Activated CD8-positive, alpha-beta T cell treated with anti-CD3 and anti-CD28 coated beads, Interleukin-2, amount 10 ng/mL, durations not matched to agents 7 days and 5 days (primary cell): ENCODE measurements at regions not wholly inside any gene's neighbourhood (a gene's known extent, or its start where the extent isn't known, plus 50 kb on each side); places are given as distances from the start of the nearest gene placed in this dataset.

Experiments
- ATAC-seq: fragments of 150-1000 bp; cut with Tn5 transposase; one replicate; pipeline ENCODE4 v1.10.0; 2021; ENCODE audit warnings: moderate library complexity
- CTCF ChIA-PET: fragments of 350-600 bp; sonication (Branson Sonifier 250); formaldehyde crosslinking; loops from one replicate; lab custom pipeline; 2021; ENCODE audit warnings: antibody characterized with exemption; lab: Charles Lee
- POLR2A ChIA-PET: fragments of 350-600 bp; sonication (Branson Sonifier 250); formaldehyde crosslinking; loops from one replicate; lab custom pipeline; 2021; ENCODE audit warnings: antibody characterized with exemption; lab: Charles Lee
- DNase-seq: peaks from one replicate; pipeline ENCODE4 v3.0.0-alpha.2; 2020
- H3K27ac Mint-ChIP-seq: one replicate; pipeline ENCODE4 v1.8.0; 2021; ENCODE audit warnings: mild to moderate bottlenecking, mixed read lengths
- H3K27me3 Mint-ChIP-seq: one replicate; pipeline ENCODE4 v1.8.0; 2021; ENCODE audit warnings: low read depth, mixed read lengths
- H3K36me3 Mint-ChIP-seq: one replicate; pipeline ENCODE4 v1.8.0; 2021; ENCODE audit warnings: low read depth, mixed read lengths
- H3K4me1 Mint-ChIP-seq: one replicate; pipeline ENCODE4 v1.8.0; 2021; ENCODE audit warnings: low read depth, mixed read lengths
- H3K4me3 Mint-ChIP-seq: one replicate; pipeline ENCODE4 v1.8.0; 2021; ENCODE audit warnings: mild to moderate bottlenecking, mixed read lengths
- H3K9me3 Mint-ChIP-seq: one replicate; pipeline ENCODE4 v1.8.0; 2022; ENCODE audit warnings: mixed read lengths; ENCODE audit not compliant: insufficient read depth

DNA sequence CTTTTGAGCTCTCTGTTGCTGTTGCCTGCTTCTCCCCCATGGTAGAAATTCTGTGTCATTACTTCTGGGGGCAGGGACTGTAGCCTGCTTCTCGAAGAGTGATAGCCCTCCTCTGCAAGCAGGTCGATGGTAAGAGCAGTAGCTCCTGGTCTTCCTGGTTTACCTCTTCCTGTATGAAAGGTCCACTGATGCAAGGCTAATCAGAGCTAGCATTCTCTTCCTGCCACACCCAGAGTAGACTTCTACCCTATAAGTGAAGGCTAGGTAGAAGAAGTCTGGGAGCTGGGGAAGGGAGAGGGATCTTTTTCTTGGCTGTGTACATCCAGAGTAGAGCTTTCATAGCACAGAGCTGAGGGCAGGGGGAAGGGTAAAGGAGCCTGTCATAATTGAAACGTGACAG is 357.0 kb downstream of the SQOR start:
- POLR2A ChIA-PET: no interaction called here
- Mint-ChIP-seq H3K9me3 (peaks cover 4% of the 10 kb centered on the region), H3K4me1 (no peaks in the 10 kb centered on the region), H3K36me3 (no peaks in the 10 kb centered on the region), H3K4me3 (no peak overlapping the region), H3K27ac (no peak overlapping the region), H3K27me3 (no peaks in the 10 kb centered on the region)
- no peak for ATAC-seq
- no peak for DNase-seq
- CTCF ChIA-PET: no interaction called here

DNA sequence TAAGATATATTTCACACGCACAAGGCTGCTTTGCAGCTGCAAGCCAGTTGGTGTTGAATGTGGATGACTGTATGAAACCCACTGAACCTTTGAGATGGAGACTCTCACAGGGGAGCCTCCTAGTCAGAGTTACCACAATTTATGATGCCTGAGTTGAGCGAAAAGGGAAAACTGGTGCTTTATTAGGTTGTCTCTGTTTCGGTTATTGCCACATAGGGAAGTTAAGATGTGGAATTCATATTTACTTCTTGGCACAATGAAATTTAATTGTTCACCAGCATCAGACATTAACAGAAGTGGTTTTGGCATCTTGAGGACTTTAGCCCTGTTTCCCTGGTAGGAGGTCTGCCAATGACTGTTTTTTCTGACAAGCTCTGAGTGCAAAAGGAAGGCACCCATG is 358.2 kb downstream of the SQOR start:
- ChIA-PET POLR2A (no interaction called here), CTCF (no interaction called here)
- DNase-seq (no peak), ATAC-seq (no peak)
- Mint-ChIP-seq H3K4me3 (no peak overlapping the region), H3K27me3 (no peaks in the 10 kb centered on the region), H3K4me1 (no peaks in the 10 kb centered on the region), H3K9me3 (peaks cover 4% of the 10 kb centered on the region), H3K36me3 (no peaks in the 10 kb centered on the region), H3K27ac (no peak overlapping the region)

DNA sequence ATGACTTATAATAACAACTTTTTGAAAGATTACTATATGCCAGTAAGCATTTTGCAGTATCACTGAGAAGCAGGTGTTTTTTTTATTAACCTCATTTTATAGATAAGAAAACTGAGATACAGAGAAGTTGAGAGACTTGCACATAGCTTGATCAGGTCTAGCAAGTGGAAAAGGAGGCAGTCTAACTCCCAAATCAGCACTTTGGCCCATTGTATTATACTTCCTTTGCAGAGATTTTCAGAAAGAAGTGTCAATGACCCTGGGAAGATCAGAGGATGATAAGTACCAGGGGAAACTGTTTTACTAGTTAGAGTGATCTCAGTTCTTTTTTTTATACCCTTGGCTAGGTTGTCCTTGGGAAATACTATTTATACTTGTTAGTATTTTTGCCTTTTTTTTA is 358.7 kb downstream of the SQOR start:
- H3K36me3 Mint-ChIP-seq: no peaks in the 10 kb centered on the region
- ATAC-seq: no peak
- H3K4me3 Mint-ChIP-seq: no peak overlapping the region
- DNase-seq: no peak
- H3K27ac Mint-ChIP-seq: no peak overlapping the region
- POLR2A ChIA-PET: no interaction called here
- no peaks in the 10 kb centered on the region for H3K27me3 Mint-ChIP-seq
- no peaks in the 10 kb centered on the region for H3K4me1 Mint-ChIP-seq
- CTCF ChIA-PET: no interaction called here
- H3K9me3 Mint-ChIP-seq: peaks cover 4% of the 10 kb centered on the region

DNA sequence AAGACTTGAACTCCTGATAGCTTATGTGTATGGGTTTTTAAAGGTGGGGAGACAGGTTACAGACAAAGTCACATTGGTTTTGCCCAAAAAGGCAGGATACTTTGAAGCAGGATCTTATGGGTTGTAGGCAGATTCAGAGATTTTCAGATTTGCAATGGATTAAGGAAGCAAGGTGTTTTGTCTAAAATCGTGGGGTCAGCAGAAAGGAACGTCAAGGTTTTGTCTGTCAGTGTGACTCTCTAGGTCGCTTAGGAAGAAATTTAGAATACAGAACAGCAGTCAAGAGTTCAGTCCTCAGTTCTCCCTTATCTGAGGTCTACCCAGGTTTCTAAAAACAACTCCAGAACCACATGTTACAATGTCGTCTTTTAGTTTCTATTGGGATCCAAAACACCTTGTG is 361.0 kb downstream of the SQOR start:
- POLR2A ChIA-PET: no interaction called here
- no peak overlapping the region for H3K4me3 Mint-ChIP-seq
- H3K27ac Mint-ChIP-seq: no peak overlapping the region
- DNase-seq (no peak), ATAC-seq (no peak)
- H3K36me3 Mint-ChIP-seq: no peaks in the 10 kb centered on the region
- H3K27me3 Mint-ChIP-seq: no peaks in the 10 kb centered on the region
- H3K4me1 Mint-ChIP-seq: no peaks in the 10 kb centered on the region
- CTCF ChIA-PET: no interaction called here
- peaks cover 2% of the 10 kb centered on the region for H3K9me3 Mint-ChIP-seq

DNA sequence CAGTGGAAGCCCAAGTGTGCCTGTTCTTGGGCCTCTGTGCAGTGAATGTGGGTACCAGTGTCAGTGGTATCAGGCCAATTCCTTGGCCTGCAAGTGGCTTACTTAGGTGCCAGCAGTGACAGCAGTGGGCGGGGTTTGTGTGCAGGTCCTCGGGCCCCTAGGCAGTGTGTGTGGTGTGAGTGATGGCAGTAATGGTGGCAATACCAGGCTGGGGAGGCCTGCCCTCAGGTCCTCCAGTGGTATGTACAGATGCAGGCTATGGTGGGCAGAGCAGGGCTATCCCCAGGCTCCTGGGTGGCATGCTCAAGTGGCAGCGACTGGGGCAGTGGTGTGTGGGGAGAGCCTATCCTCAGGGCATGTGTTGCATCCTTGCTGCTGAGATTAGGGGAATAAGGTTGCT is 379.7 kb downstream of the SQOR start:
- Mint-ChIP-seq H3K9me3 (peaks cover 24% of the 10 kb centered on the region), H3K36me3 (no peaks in the 10 kb centered on the region), H3K27me3 (no peaks in the 10 kb centered on the region), H3K4me3 (no peak overlapping the region), H3K27ac (no peak overlapping the region), H3K4me1 (no peaks in the 10 kb centered on the region)
- DNase-seq: no peak
- POLR2A ChIA-PET: no interaction called here
- no peak for ATAC-seq
- CTCF ChIA-PET: no interaction called here

DNA sequence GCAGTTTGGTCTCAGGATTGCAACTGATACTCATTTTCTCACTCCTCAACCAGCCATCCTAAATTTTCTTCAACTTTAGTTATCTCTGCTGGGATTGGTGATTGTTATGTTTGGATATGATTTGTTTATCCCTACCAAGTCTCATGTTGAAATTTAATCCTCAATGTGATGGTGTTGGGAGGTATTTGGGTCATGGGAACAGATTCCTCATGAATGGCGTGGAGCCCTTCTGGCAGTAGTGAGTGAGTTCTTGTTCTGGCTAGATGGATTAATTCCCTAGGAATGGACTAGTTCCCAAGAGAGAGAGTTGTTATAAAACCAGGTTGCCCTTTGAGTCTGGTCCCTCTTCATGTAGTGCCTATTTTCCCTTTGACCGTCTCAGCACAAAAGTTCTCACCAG is 399.9 kb downstream of the SQOR start:
- Mint-ChIP-seq H3K9me3 (no peaks in the 10 kb centered on the region), H3K27ac (no peak overlapping the region), H3K4me1 (no peaks in the 10 kb centered on the region), H3K4me3 (no peak overlapping the region), H3K36me3 (no peaks in the 10 kb centered on the region), H3K27me3 (no peaks in the 10 kb centered on the region)
- ChIA-PET POLR2A (no interaction called here), CTCF (no interaction called here)
- ATAC-seq: no peak
- DNase-seq: no peak

DNA sequence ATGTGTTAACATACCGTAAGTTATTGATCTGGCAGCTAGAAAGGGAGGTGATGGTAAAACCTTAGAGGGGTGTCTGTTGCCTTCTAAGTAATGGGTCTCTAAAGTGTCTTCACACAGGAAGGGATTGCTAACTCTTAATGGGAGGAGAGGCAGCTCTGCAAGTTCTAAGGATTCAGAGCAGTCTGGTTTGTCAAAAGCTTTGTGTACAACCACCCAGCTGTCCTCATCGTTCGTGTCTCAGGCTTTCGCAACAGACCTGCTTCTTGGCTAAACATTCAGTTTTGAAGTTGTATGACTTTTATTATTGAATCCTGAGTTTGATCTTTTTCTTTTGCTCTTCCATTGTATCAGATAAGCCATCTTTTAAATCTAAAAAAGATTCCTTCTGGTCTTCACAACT is 404.9 kb downstream of the SQOR start:
- CTCF ChIA-PET: no interaction called here
- no peaks in the 10 kb centered on the region for H3K27me3 Mint-ChIP-seq

DNA sequence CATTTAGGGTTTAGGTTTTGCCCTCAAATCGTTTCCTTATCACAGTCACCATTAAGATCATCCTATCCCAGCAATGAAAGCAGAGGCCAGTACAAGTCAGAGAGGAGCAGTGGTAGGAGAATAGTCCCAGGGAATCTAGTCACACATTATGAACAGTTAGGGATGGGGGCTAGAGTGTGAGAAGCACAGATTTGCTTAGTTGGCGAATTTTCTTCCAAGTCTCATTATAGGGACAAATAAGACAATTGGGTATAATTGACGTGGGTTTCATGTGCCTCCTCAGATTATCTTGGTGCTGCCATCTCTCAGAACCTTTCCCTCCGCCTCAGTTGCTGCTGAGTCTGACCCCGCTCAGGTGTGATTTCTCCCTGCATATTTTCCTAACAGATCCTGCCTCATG is 407.1 kb downstream of the SQOR start:
- no peak for ATAC-seq
- no peaks in the 10 kb centered on the region for H3K9me3 Mint-ChIP-seq
- ChIA-PET POLR2A (no interaction called here), CTCF (no interaction called here)
- H3K27ac Mint-ChIP-seq: no peak overlapping the region
- no peaks in the 10 kb centered on the region for H3K4me1 Mint-ChIP-seq
- H3K27me3 Mint-ChIP-seq: no peaks in the 10 kb centered on the region
- DNase-seq: no peak
- H3K4me3 Mint-ChIP-seq: no peak overlapping the region
- no peaks in the 10 kb centered on the region for H3K36me3 Mint-ChIP-seq

More for the DNA sequence above, 404.9 kb downstream of the SQOR start:
- H3K9me3 Mint-ChIP-seq: no peaks in the 10 kb centered on the region
- H3K4me3 Mint-ChIP-seq: no peak overlapping the region
- DNase-seq (no peak), ATAC-seq (no peak)
- no peaks in the 10 kb centered on the region for H3K36me3 Mint-ChIP-seq
- H3K4me1 Mint-ChIP-seq: no peaks in the 10 kb centered on the region
- no peak overlapping the region for H3K27ac Mint-ChIP-seq
- POLR2A ChIA-PET: no interaction called here

DNA sequence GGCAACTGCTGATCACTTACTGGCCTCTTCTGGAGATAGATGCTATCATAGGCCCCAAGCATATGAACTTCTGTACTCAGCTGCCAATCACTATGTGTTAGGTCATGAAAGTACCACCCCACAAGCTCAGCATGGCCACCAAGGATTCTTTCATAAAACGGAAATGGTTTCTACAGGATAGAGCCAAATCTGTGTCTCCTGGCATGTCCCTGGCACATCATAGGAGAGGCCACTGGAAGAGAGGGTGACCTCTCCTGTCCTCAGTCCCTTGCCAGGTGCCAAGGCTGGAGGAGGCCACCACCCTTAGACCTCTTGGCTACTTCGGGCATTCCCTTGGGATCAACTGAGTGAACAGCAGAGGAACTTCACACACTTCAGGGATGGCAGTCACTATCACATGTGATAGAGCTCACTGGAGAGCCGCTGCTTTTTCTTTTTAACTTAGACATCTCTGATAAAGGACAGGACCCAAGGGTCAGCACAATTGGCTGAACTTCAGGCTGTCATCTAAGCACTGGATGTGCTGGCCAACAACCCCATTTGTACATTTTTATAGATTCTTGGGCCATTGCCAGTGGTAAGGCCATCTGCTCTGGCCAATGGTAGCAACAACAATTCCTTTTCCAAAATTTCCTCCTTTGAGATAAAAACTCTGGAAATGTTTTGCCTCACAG is 425.2 kb downstream of the SQOR start:
- Mint-ChIP-seq H3K4me1 (no peaks in the 10 kb centered on the region), H3K4me3 (no peak overlapping the region), H3K27ac (no peak overlapping the region), H3K36me3 (no peaks in the 10 kb centered on the region), H3K9me3 (no peaks in the 10 kb centered on the region), H3K27me3 (no peaks in the 10 kb centered on the region)
- CTCF ChIA-PET: interaction anchor here (1.0 kb wide), 1 partner anchor 355 kb away, joined by 3 read pairs; no protein-coding TSS in a partner anchor
- ATAC-seq (no peak), DNase-seq (no peak)
- POLR2A ChIA-PET: no interaction called here

DNA sequence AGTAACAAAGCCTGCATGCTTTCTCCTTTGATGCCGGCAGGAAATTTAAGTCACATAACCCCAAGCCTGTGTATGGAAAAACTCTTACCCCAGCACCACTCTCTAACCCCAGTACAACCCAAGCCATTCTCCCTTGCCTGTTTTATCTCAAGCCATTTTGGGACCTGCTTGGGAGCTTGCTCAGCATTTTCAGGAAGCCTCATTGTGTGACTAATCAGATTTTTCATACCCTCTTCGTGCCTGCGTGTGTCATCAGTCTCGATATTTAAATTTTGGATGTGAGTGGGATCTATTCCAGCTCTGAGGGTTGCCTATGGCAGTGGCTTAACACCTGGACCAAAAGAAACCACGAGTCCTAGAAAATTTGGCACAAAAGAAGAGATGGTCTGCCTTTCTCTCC is 426.2 kb downstream of the SQOR start:
- H3K4me3 Mint-ChIP-seq: no peak overlapping the region

DNA sequence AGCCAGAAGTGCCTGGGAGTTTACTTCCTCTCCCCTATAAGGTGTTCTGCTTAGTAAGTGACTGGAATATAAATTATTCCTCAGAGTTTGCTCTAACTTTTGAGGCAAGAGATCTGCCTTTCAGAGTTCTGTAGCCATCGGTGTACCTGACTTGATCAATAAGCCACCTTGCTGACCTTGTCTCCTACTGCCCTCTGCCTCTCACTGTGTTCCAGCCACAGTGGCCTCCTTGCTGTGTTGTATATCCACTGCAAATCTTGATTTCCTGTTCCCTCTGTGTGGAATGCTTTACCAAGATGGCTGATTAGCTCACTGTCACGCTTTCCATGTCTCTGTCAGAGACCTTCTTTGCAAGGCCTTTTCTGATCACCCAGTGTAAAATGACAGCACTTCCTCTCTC is 442.4 kb downstream of the SQOR start:
- Mint-ChIP-seq H3K27me3 (no peaks in the 10 kb centered on the region), H3K4me1 (no peaks in the 10 kb centered on the region), H3K27ac (no peak overlapping the region), H3K36me3 (no peaks in the 10 kb centered on the region), H3K4me3 (no peak overlapping the region), H3K9me3 (no peaks in the 10 kb centered on the region)
- POLR2A ChIA-PET: no interaction called here
- CTCF ChIA-PET: no interaction called here
- no peak for ATAC-seq
- DNase-seq: no peak

More for the DNA sequence above, 426.2 kb downstream of the SQOR start:
- Mint-ChIP-seq H3K27me3 (no peaks in the 10 kb centered on the region), H3K4me1 (no peaks in the 10 kb centered on the region), H3K36me3 (no peaks in the 10 kb centered on the region), H3K27ac (no peak overlapping the region), H3K9me3 (no peaks in the 10 kb centered on the region)
- ATAC-seq: no peak
- no peak for DNase-seq
- ChIA-PET POLR2A (no interaction called here), CTCF (no interaction called here)

DNA sequence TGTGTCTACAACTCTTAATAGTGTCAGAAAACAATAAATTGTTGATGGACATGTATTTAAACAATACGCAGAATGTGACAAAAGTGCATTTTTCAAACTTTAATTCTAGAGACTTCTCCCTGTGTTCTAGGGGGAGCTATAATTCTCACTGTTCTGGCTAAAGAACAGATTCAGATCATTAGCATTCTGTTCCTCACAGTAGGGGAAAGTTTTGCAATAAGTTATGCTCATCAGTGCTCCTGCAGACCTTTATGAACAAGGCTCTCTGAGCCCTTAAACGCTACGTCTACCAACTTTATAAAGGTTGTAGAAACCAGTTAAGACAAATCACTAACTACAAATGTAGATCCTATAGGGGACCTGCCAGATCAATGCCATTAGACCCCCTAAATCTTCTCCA is 444.2 kb downstream of the SQOR start:
- Mint-ChIP-seq H3K27ac (no peak overlapping the region), H3K4me3 (no peak overlapping the region), H3K27me3 (no peaks in the 10 kb centered on the region), H3K36me3 (no peaks in the 10 kb centered on the region), H3K4me1 (no peaks in the 10 kb centered on the region), H3K9me3 (no peaks in the 10 kb centered on the region)
- POLR2A ChIA-PET: no interaction called here
- no peak for ATAC-seq
- CTCF ChIA-PET: no interaction called here
- no peak for DNase-seq

DNA sequence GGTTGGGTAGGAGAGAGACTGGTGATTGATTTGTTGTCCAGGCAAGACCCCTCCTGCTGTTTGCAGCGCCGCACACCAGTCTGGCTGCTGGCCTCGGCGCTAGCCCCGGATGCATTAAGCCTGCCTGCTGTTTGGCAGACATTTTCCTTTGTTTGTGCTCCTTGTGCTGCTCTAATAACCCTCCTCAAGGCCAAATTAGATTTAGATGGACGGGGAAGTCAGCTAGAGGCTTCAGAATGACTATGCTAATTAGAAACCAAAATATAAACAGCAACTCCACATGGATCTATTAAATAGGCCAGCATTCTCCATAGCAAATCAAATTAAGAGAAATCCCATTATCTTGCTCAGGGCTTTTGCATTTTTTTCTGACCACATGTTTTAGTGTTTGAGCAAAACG is 445.2 kb downstream of the SQOR start:
- H3K27me3 Mint-ChIP-seq: no peaks in the 10 kb centered on the region
- no peak overlapping the region for H3K4me3 Mint-ChIP-seq
- ATAC-seq (no peak), DNase-seq (no peak)
- ChIA-PET POLR2A (no interaction called here), CTCF (no interaction called here)
- H3K27ac Mint-ChIP-seq: no peak overlapping the region
- H3K4me1 Mint-ChIP-seq: no peaks in the 10 kb centered on the region
- no peaks in the 10 kb centered on the region for H3K9me3 Mint-ChIP-seq
- H3K36me3 Mint-ChIP-seq: no peaks in the 10 kb centered on the region
